Muscle layer of colon (tissue), 2 donors: ENCODE measurements at regions not wholly inside any gene's neighbourhood (a gene's known extent, or its start where the extent isn't known, plus 50 kb on each side); places are given as distances from the start of the nearest gene placed in this dataset.

Experiments
- H3K27ac ChIP-seq: one replicate; pipeline ENCODE4 v1.7.0; 2013; ENCODE audit warnings: low read depth, mild to moderate bottlenecking, low read length, moderate library complexity
- H3K27me3 ChIP-seq, 2 donors: one replicate each; pipeline ENCODE4 v1.7.0; 2013; ENCODE audit warnings: low read length in 2 of 2, mild to moderate bottlenecking in 2 of 2; ENCODE audit not compliant: insufficient read depth in 2 of 2, control insufficient read depth in 1 of 2
- H3K36me3 ChIP-seq: one replicate; pipeline ENCODE4 v1.7.0; 2013; ENCODE audit warnings: mild to moderate bottlenecking, low read length; ENCODE audit not compliant: insufficient read depth
- H3K4me1 ChIP-seq: one replicate; pipeline ENCODE4 v1.7.0; 2013; ENCODE audit warnings: mild to moderate bottlenecking, low read length; ENCODE audit not compliant: insufficient read depth
- H3K4me3 ChIP-seq, 2 donors: one replicate each; pipeline ENCODE4 v1.7.0; 2013; ENCODE audit warnings: low read length in 2 of 2, low read depth in 1 of 2, mild to moderate bottlenecking in 1 of 2, moderate library complexity in 1 of 2
- H3K9ac ChIP-seq: one replicate; pipeline ENCODE4 v1.7.0; 2013; ENCODE audit warnings: low read length
- H3K9me3 ChIP-seq: one replicate; pipeline ENCODE4 v1.7.0; 2013; ENCODE audit warnings: mild to moderate bottlenecking, low read length
- donor health status: abdominal sarcoma.
- donor health status: Adenocarcinoma of cecum.

GRCh38 chr10:3902054-3902808, 117.2 kb upstream of the KLF6 start:
- H3K4me3 ChIP-seq: no peak overlapping the region
- no peaks in the 10 kb centered on the region for H3K9me3 ChIP-seq
- H3K36me3 ChIP-seq: no peaks in the 10 kb centered on the region
- H3K9ac ChIP-seq: no peak overlapping the region
- H3K27me3 ChIP-seq: no peaks in the 10 kb centered on the region
- peaks cover 19% of the 10 kb centered on the region for H3K4me1 ChIP-seq
- no peak overlapping the region for H3K27ac ChIP-seq

- Histone ChIP-seq H3K9ac (no peak overlapping the region), H3K4me1 (peaks cover 15% of the 10 kb centered on the region), H3K27me3 (no peaks in the 10 kb centered on the region), H3K4me3 (no peak overlapping the region), H3K27ac (no peak overlapping the region), H3K36me3 (no peaks in the 10 kb centered on the region), H3K9me3 (no peaks in the 10 kb centered on the region)
Measured at GRCh38 chr10:3901370-3901769, 116.4 kb upstream of the KLF6 start.

GRCh38 chr10:3900391-3900790, 115.4 kb upstream of the KLF6 start:
- Histone ChIP-seq H3K9me3 (no peaks in the 10 kb centered on the region), H3K27me3 (no peaks in the 10 kb centered on the region), H3K4me3 (no peak overlapping the region), H3K36me3 (no peaks in the 10 kb centered on the region), H3K4me1 (peaks cover 15% of the 10 kb centered on the region), H3K9ac (no peak overlapping the region), H3K27ac (no peak overlapping the region)

- Histone ChIP-seq H3K4me1 (peaks cover 15% of the 10 kb centered on the region), H3K9me3 (no peaks in the 10 kb centered on the region), H3K4me3 (no peak overlapping the region), H3K9ac (no peak overlapping the region), H3K27ac (no peak overlapping the region), H3K36me3 (no peaks in the 10 kb centered on the region), H3K27me3 (no peaks in the 10 kb centered on the region)
Measured at GRCh38 chr10:3898821-3899220, 113.8 kb upstream of the KLF6 start.

- no peak overlapping the region for H3K4me3 ChIP-seq
- H3K27ac ChIP-seq: no peak overlapping the region
- no peaks in the 10 kb centered on the region for H3K36me3 ChIP-seq
- no peaks in the 10 kb centered on the region for H3K9me3 ChIP-seq
- no peaks in the 10 kb centered on the region for H3K27me3 ChIP-seq
- H3K4me1 ChIP-seq: peaks cover 9% of the 10 kb centered on the region
- H3K9ac ChIP-seq: no peak overlapping the region
Measured at GRCh38 chr10:3897156-3897555, 112.1 kb upstream of the KLF6 start.

- H3K36me3 ChIP-seq: no peaks in the 10 kb centered on the region
- H3K27me3 ChIP-seq: no peaks in the 10 kb centered on the region
- no peaks in the 10 kb centered on the region for H3K9me3 ChIP-seq
- no peak overlapping the region for H3K9ac ChIP-seq
- H3K4me1 ChIP-seq: peaks cover 5% of the 10 kb centered on the region
- H3K27ac ChIP-seq: no peak overlapping the region
- H3K4me3 ChIP-seq: no peak overlapping the region
Measured at GRCh38 chr10:3896161-3896560, 111.2 kb upstream of the KLF6 start.

GRCh38 chr10:3895045-3895631, 110.1 kb upstream of the KLF6 start:
- Histone ChIP-seq H3K4me3 (no peak overlapping the region), H3K27ac (no peak overlapping the region), H3K9me3 (no peaks in the 10 kb centered on the region), H3K27me3 (no peaks in the 10 kb centered on the region), H3K9ac (no peak overlapping the region), H3K36me3 (no peaks in the 10 kb centered on the region), H3K4me1 (peaks cover 5% of the 10 kb centered on the region)

- Histone ChIP-seq H3K4me3 (no peak overlapping the region), H3K9ac (no peak overlapping the region), H3K4me1 (peaks cover 5% of the 10 kb centered on the region), H3K9me3 (no peaks in the 10 kb centered on the region), H3K27ac (no peak overlapping the region), H3K36me3 (no peaks in the 10 kb centered on the region), H3K27me3 (no peaks in the 10 kb centered on the region)
Measured at GRCh38 chr10:3893901-3894563, 109.0 kb upstream of the KLF6 start.

- no peaks in the 10 kb centered on the region for H3K9me3 ChIP-seq
- no peaks in the 10 kb centered on the region for H3K36me3 ChIP-seq
- H3K27ac ChIP-seq: no peak overlapping the region
- no peak overlapping the region for H3K9ac ChIP-seq
- H3K27me3 ChIP-seq: no peaks in the 10 kb centered on the region
- peaks cover 7% of the 10 kb centered on the region for H3K4me1 ChIP-seq
- H3K4me3 ChIP-seq: no peak overlapping the region
Measured at GRCh38 chr10:3892440-3893425, 107.7 kb upstream of the KLF6 start.

GRCh38 chr10:3891396-3891795, 106.4 kb upstream of the KLF6 start:
- no peak overlapping the region for H3K4me3 ChIP-seq
- H3K27ac ChIP-seq: no peak overlapping the region
- H3K4me1 ChIP-seq: peaks cover 21% of the 10 kb centered on the region
- no peaks in the 10 kb centered on the region for H3K27me3 ChIP-seq
- no peak overlapping the region for H3K9ac ChIP-seq
- no peaks in the 10 kb centered on the region for H3K36me3 ChIP-seq
- no peaks in the 10 kb centered on the region for H3K9me3 ChIP-seq
